ENCODE measurements at regions not wholly inside any gene's neighbourhood (a gene's known extent, or its start where the extent isn't known, plus 50 kb on each side); places are given as distances from the start of the nearest gene placed in this dataset.

- Histone ChIP-seq H3K27me3 (ENCODE audit: control insufficient read depth in 1 of 2, insufficient read depth in 2 of 2, low read length in 2 of 2) (no peaks in the 10 kb centered on the region), H3K27ac (ENCODE audit: low read depth, low read length) (peak overlapping the region; percentile 89), H3K36me3 (ENCODE audit: insufficient read depth, low read length) (peaks cover 11% of the 10 kb centered on the region), H3K9ac (ENCODE audit: low read length) (peak overlapping the region; percentile 36), H3K4me3 (ENCODE audit: low read depth in 1 of 2, low read length in 2 of 2) (no peak overlapping the region), H3K4me1 (ENCODE audit: insufficient read depth, low read length) (peaks cover 64% of the 10 kb centered on the region), H3K9me3 (ENCODE audit: low read length) (no peaks in the 10 kb centered on the region)
Measured at GRCh38 chr12:124410354-124411175, 115.7 kb downstream of the RFLNA start.

GRCh38 chr12:124408822-124409517, 114.1 kb downstream of the RFLNA start:
- no peaks in the 10 kb centered on the region for H3K27me3 ChIP-seq (ENCODE audit: control insufficient read depth in 1 of 2, insufficient read depth in 2 of 2, low read length in 2 of 2)
- no peaks in the 10 kb centered on the region for H3K9me3 ChIP-seq (ENCODE audit: low read length)
- H3K36me3 ChIP-seq (ENCODE audit: insufficient read depth, low read length), result peaks cover 11% of the 10 kb centered on the region
- H3K4me1 ChIP-seq (ENCODE audit: insufficient read depth, low read length), result peaks cover 72% of the 10 kb centered on the region
- peak overlapping the region; percentile 19 for H3K27ac ChIP-seq (ENCODE audit: low read depth, low read length)
- H3K9ac ChIP-seq (ENCODE audit: low read length), result no peak overlapping the region
- H3K4me3 ChIP-seq (ENCODE audit: low read depth in 1 of 2, low read length in 2 of 2), result no peak overlapping the region

GRCh38 chr12:124407074-124407473, 112.2 kb downstream of the RFLNA start:
- Histone ChIP-seq H3K4me3 (ENCODE audit: low read depth in 1 of 2, low read length in 2 of 2) (no peak overlapping the region), H3K27ac (ENCODE audit: low read depth, low read length) (no peak overlapping the region), H3K9ac (ENCODE audit: low read length) (no peak overlapping the region), H3K9me3 (ENCODE audit: low read length) (no peaks in the 10 kb centered on the region), H3K36me3 (ENCODE audit: insufficient read depth, low read length) (peaks cover 11% of the 10 kb centered on the region), H3K27me3 (ENCODE audit: control insufficient read depth in 1 of 2, insufficient read depth in 2 of 2, low read length in 2 of 2) (no peaks in the 10 kb centered on the region), H3K4me1 (ENCODE audit: insufficient read depth, low read length) (peaks cover 72% of the 10 kb centered on the region)

- no peak overlapping the region for H3K4me3 ChIP-seq (ENCODE audit: low read depth in 1 of 2, low read length in 2 of 2)
- peaks cover 11% of the 10 kb centered on the region for H3K36me3 ChIP-seq (ENCODE audit: insufficient read depth, low read length)
- peaks cover 72% of the 10 kb centered on the region for H3K4me1 ChIP-seq (ENCODE audit: insufficient read depth, low read length)
Measured at GRCh38 chr12:124406043-124406442, 111.2 kb downstream of the RFLNA start.

GRCh38 chr12:124405592-124405991, 110.7 kb downstream of the RFLNA start:
- H3K27me3 ChIP-seq (ENCODE audit: control insufficient read depth in 1 of 2, insufficient read depth in 2 of 2, low read length in 2 of 2), result no peaks in the 10 kb centered on the region
- H3K9ac ChIP-seq (ENCODE audit: low read length), result no peak overlapping the region
- H3K36me3 ChIP-seq (ENCODE audit: insufficient read depth, low read length), result peaks cover 14% of the 10 kb centered on the region
- H3K27ac ChIP-seq (ENCODE audit: low read depth, low read length), result peak overlapping the region; percentile 54
- no peaks in the 10 kb centered on the region for H3K9me3 ChIP-seq (ENCODE audit: low read length)
- H3K4me3 ChIP-seq (ENCODE audit: low read depth in 1 of 2, low read length in 2 of 2), result no peak overlapping the region
- H3K4me1 ChIP-seq (ENCODE audit: insufficient read depth, low read length), result peaks cover 69% of the 10 kb centered on the region

More at GRCh38 chr12:124406043-124406442, 111.2 kb downstream of the RFLNA start:
- Histone ChIP-seq H3K9me3 (ENCODE audit: low read length) (no peaks in the 10 kb centered on the region), H3K9ac (ENCODE audit: low read length) (no peak overlapping the region), H3K27me3 (ENCODE audit: control insufficient read depth in 1 of 2, insufficient read depth in 2 of 2, low read length in 2 of 2) (no peaks in the 10 kb centered on the region), H3K27ac (ENCODE audit: low read depth, low read length) (no peak overlapping the region)

- Histone ChIP-seq H3K27me3 (ENCODE audit: control insufficient read depth in 1 of 2, insufficient read depth in 2 of 2, low read length in 2 of 2) (no peaks in the 10 kb centered on the region), H3K9ac (ENCODE audit: low read length) (no peak overlapping the region), H3K4me1 (ENCODE audit: insufficient read depth, low read length) (peaks cover 69% of the 10 kb centered on the region), H3K9me3 (ENCODE audit: low read length) (no peaks in the 10 kb centered on the region), H3K4me3 (ENCODE audit: low read depth in 1 of 2, low read length in 2 of 2) (no peak overlapping the region), H3K36me3 (ENCODE audit: insufficient read depth, low read length) (peaks cover 19% of the 10 kb centered on the region), H3K27ac (ENCODE audit: low read depth, low read length) (peak overlapping the region; percentile 54)
Measured at GRCh38 chr12:124405151-124405550, 110.3 kb downstream of the RFLNA start.

- Histone ChIP-seq H3K27me3 (ENCODE audit: control insufficient read depth in 1 of 2, insufficient read depth in 2 of 2, low read length in 2 of 2) (no peaks in the 10 kb centered on the region), H3K4me1 (ENCODE audit: insufficient read depth, low read length) (peaks cover 69% of the 10 kb centered on the region), H3K9ac (ENCODE audit: low read length) (peak overlapping the region; percentile 44), H3K9me3 (ENCODE audit: low read length) (no peaks in the 10 kb centered on the region), H3K4me3 (ENCODE audit: low read depth in 1 of 2, low read length in 2 of 2) (no peak overlapping the region), H3K36me3 (ENCODE audit: insufficient read depth, low read length) (peaks cover 22% of the 10 kb centered on the region), H3K27ac (ENCODE audit: low read depth, low read length) (peak overlapping the region; percentile 54)
Measured at GRCh38 chr12:124404162-124404784, 109.4 kb downstream of the RFLNA start.

GRCh38 chr12:124403273-124403672, 108.4 kb downstream of the RFLNA start:
- Histone ChIP-seq H3K4me3 (ENCODE audit: low read depth in 1 of 2, low read length in 2 of 2) (no peak overlapping the region), H3K27me3 (ENCODE audit: control insufficient read depth in 1 of 2, insufficient read depth in 2 of 2, low read length in 2 of 2) (no peaks in the 10 kb centered on the region), H3K27ac (ENCODE audit: low read depth, low read length) (peak overlapping the region; percentile 54), H3K9ac (ENCODE audit: low read length) (no peak overlapping the region), H3K36me3 (ENCODE audit: insufficient read depth, low read length) (peaks cover 21% of the 10 kb centered on the region), H3K9me3 (ENCODE audit: low read length) (no peaks in the 10 kb centered on the region), H3K4me1 (ENCODE audit: insufficient read depth, low read length) (peaks cover 72% of the 10 kb centered on the region)

GRCh38 chr12:124402248-124403066, 107.6 kb downstream of the RFLNA start:
- no peaks in the 10 kb centered on the region for H3K27me3 ChIP-seq (ENCODE audit: control insufficient read depth in 1 of 2, insufficient read depth in 2 of 2, low read length in 2 of 2)
- H3K36me3 ChIP-seq (ENCODE audit: insufficient read depth, low read length), result peaks cover 29% of the 10 kb centered on the region
- no peaks in the 10 kb centered on the region for H3K9me3 ChIP-seq (ENCODE audit: low read length)
- peaks cover 80% of the 10 kb centered on the region for H3K4me1 ChIP-seq (ENCODE audit: insufficient read depth, low read length)
- peak overlapping the region; percentile 54 for H3K27ac ChIP-seq (ENCODE audit: low read depth, low read length)
- H3K4me3 ChIP-seq (ENCODE audit: low read depth in 1 of 2, low read length in 2 of 2), result no peak overlapping the region
- no peak overlapping the region for H3K9ac ChIP-seq (ENCODE audit: low read length)

- Histone ChIP-seq H3K27ac (ENCODE audit: low read depth, low read length) (peak overlapping the region; percentile 54), H3K4me1 (ENCODE audit: insufficient read depth, low read length) (peaks cover 87% of the 10 kb centered on the region), H3K9ac (ENCODE audit: low read length) (no peak overlapping the region), H3K4me3 (ENCODE audit: low read depth in 1 of 2, low read length in 2 of 2) (no peak overlapping the region), H3K27me3 (ENCODE audit: control insufficient read depth in 1 of 2, insufficient read depth in 2 of 2, low read length in 2 of 2) (no peaks in the 10 kb centered on the region), H3K9me3 (ENCODE audit: low read length) (no peaks in the 10 kb centered on the region), H3K36me3 (ENCODE audit: insufficient read depth, low read length) (peaks cover 36% of the 10 kb centered on the region)
Measured at GRCh38 chr12:124401704-124402221, 106.9 kb downstream of the RFLNA start.

Data from muscle layer of colon (tissue), 2 donors.